Glutamatergic neuron (in vitro differentiated cells): ENCODE measurements at regions not wholly inside any gene's neighbourhood (a gene's known extent, or its start where the extent isn't known, plus 50 kb on each side); places are given as distances from the start of the nearest gene placed in this dataset.
"Not testable (repeated sequence)": the region's sequence is repeated elsewhere in the genome, so short reads cannot be mapped to it uniquely, and the experiment has no call there.

Source experiments
- DNase-seq: peaks from one replicate; pipeline ENCODE4 v3.0.0; 2022
- H3K27ac Mint-ChIP-seq: one replicate; pipeline ENCODE4 v1.8.0; 2020; ENCODE audit warnings: mild to moderate bottlenecking, mixed read lengths, inconsistent platforms; ENCODE audit not compliant: unreplicated experiment
- H3K27me3 Mint-ChIP-seq: one replicate; pipeline ENCODE4 v1.8.0; 2020; ENCODE audit warnings: mild to moderate bottlenecking, moderate library complexity, mixed read lengths, inconsistent platforms; ENCODE audit not compliant: unreplicated experiment
- H3K36me3 Mint-ChIP-seq: one replicate; pipeline ENCODE4 v1.8.0; 2020; ENCODE audit warnings: mild to moderate bottlenecking, mixed read lengths, inconsistent platforms; ENCODE audit not compliant: unreplicated experiment
- H3K4me1 Mint-ChIP-seq: one replicate; pipeline ENCODE4 v1.8.0; 2020; ENCODE audit warnings: mild to moderate bottlenecking, low read depth, mixed read lengths, inconsistent platforms; ENCODE audit not compliant: unreplicated experiment
- H3K4me3 Mint-ChIP-seq: one replicate; pipeline ENCODE4 v1.8.0; 2020; ENCODE audit warnings: mild to moderate bottlenecking, mixed read lengths, inconsistent platforms; ENCODE audit not compliant: unreplicated experiment
- H3K9me3 Mint-ChIP-seq: one replicate; pipeline ENCODE4 v1.8.0; 2020; ENCODE audit warnings: mild to moderate bottlenecking, moderate library complexity, mixed read lengths, inconsistent platforms; ENCODE audit not compliant: unreplicated experiment
- CTCF ChIP-seq: fragments of 200-600 bp; sonication (generic); IDR thresholded peaks from one replicate; pipeline ENCODE4 v1.5.0; 2021; ENCODE audit not compliant: partially characterized antibody, unreplicated experiment

DNA sequence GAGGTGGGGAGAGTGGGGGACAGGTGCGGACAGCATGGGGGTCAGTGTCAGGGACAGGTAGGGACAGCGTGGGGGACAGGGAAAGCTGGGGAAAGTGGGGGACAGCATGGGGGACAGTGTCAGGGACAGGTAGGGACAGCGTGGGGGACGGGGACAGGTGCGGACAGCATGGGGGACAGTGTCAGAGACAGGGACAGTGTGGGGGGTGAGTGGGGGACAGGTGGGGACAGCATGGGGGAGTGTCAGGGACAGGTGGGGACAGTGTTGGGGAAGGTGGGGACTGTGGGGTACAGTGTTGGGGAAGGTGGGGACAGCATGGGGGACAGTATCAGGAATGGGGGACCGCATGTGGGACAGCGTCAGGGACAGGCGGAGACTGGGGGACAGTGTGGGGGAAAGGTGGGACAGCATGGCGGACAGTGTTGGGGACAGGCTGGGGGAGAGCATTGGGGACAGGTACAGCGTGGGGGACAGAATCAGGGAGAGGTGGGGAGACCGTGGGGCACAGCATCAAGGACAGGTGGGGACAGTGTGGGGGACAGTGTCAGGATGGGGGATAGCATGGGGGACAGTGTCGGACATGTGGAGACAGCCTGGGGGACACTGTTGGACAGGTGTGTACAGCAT is 96.1 kb downstream of the TMEM121 start:
- H3K4me1 Mint-ChIP-seq, result no peaks in the 10 kb centered on the region
- H3K27ac Mint-ChIP-seq, result no peak overlapping the region
- peaks cover 11% of the 10 kb centered on the region for H3K27me3 Mint-ChIP-seq
- no peak for DNase-seq
- H3K36me3 Mint-ChIP-seq, result peaks cover 7% of the 10 kb centered on the region
- H3K9me3 Mint-ChIP-seq, result peaks cover 15% of the 10 kb centered on the region
- no peak for TF ChIP-seq CTCF
- no peak overlapping the region for H3K4me3 Mint-ChIP-seq

DNA sequence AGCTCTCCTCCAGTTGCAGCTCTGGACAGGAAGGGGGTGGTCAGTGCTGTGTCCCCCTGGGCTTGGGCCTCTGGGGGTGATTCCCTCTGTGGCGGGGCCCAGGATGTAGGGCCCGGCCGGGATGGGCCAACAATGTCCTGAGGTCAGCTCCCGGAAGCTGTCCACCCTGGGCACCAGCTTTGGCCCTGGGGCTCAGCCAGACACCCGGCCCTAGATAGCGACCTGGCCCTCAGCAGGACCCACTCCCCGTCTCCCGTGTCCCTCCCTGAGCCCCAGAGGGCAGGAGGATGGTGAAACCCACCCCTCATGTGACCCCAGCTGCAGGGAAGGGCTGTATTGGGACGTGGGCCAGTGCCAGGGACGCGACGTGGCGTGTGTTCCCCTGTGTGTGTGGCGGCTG is 96.8 kb downstream of the TMEM121 start:
- DNase-seq, H3K4me1 Mint-ChIP-seq, H3K27ac Mint-ChIP-seq, H3K36me3 Mint-ChIP-seq, H3K27me3 Mint-ChIP-seq, H3K4me3 Mint-ChIP-seq: not testable (repeated sequence)
- peaks cover 11% of the 10 kb centered on the region for H3K9me3 Mint-ChIP-seq

DNA sequence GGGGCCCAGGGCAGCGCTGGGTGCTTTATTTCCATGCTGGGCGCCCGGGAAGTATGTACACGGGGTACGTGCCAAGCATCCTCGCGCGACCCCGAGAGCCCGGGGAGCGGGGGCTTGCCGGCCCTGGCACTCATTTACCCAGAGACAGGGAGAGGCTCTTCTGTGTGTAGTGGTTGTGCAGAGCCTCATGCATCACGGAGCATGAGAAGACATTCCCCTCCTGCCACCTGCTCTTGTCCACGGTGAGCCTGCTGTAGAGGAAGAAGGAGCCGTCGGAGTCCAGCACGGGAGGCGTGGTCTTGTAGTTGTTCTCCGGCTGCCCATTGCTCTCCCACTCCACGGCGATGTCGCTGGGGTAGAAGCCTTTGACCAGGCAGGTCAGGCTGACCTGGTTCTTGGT is 98.0 kb downstream of the TMEM121 start:
- H3K36me3 Mint-ChIP-seq, H3K27me3 Mint-ChIP-seq, H3K4me1 Mint-ChIP-seq, DNase-seq, H3K4me3 Mint-ChIP-seq, H3K27ac Mint-ChIP-seq: not testable (repeated sequence)
- peaks cover 12% of the 10 kb centered on the region for H3K9me3 Mint-ChIP-seq

DNA sequence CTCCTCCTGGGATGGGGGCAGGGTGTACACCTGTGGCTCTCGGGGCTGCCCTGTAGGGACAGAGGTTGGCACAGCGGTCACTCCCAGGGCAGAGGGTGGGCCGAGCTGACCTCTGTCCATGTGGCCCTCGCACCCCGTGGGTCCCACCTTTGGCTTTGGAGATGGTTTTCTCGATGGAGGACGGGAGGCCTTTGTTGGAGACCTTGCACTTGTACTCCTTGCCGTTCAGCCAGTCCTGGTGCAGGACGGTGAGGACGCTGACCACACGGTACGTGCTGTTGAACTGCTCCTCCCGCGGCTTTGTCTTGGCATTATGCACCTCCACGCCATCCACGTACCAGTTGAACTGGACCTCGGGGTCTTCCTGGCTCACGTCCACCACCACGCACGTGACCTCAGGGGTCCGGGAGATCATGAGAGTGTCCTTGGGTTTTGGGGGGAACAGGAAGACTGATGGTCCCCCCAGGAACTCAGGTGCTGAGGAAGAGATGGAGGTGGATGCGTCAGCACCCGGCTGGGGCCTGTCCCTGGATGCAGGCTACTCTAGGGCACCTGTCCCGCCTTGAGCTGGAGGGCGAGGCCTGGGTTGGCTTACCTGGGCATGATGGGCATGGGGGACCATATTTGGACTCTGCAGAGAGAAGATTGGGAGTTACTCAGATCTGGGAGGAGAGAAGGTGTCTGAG is 98.5 kb downstream of the TMEM121 start:
- H3K27ac Mint-ChIP-seq, H3K27me3 Mint-ChIP-seq, DNase-seq, H3K4me3 Mint-ChIP-seq, H3K4me1 Mint-ChIP-seq, H3K36me3 Mint-ChIP-seq: not testable (repeated sequence)
- H3K9me3 Mint-ChIP-seq, result peaks cover 10% of the 10 kb centered on the region

GRCh38 chr14:105625448-105625847 is 99.1 kb downstream of the TMEM121 start:
- DNase-seq, H3K4me1 Mint-ChIP-seq, H3K4me3 Mint-ChIP-seq, H3K36me3 Mint-ChIP-seq, H3K27ac Mint-ChIP-seq, H3K27me3 Mint-ChIP-seq: not testable (repeated sequence)
- peaks cover 10% of the 10 kb centered on the region for H3K9me3 Mint-ChIP-seq

- H3K36me3 Mint-ChIP-seq, H3K27ac Mint-ChIP-seq, H3K4me3 Mint-ChIP-seq, H3K4me1 Mint-ChIP-seq, DNase-seq, H3K27me3 Mint-ChIP-seq: not testable (repeated sequence)
- peaks cover 13% of the 10 kb centered on the region for H3K9me3 Mint-ChIP-seq
Measured at GRCh38 chr14:105626111-105626510, 99.7 kb downstream of the TMEM121 start.

- peaks cover 11% of the 10 kb centered on the region for H3K27me3 Mint-ChIP-seq
- peaks cover 16% of the 10 kb centered on the region for H3K9me3 Mint-ChIP-seq
- not testable (repeated sequence) for H3K27ac Mint-ChIP-seq
Measured at GRCh38 chr14:105626651-105627050, 100.3 kb downstream of the TMEM121 start.

GRCh38 chr14:105627287-105627686 is 100.9 kb downstream of the TMEM121 start:
- not testable (repeated sequence) for H3K4me1 Mint-ChIP-seq
- peaks cover 21% of the 10 kb centered on the region for H3K9me3 Mint-ChIP-seq

More at GRCh38 chr14:105626651-105627050, 100.3 kb downstream of the TMEM121 start:
- H3K4me1 Mint-ChIP-seq, H3K36me3 Mint-ChIP-seq, DNase-seq, H3K4me3 Mint-ChIP-seq: not testable (repeated sequence)

More at GRCh38 chr14:105627287-105627686, 100.9 kb downstream of the TMEM121 start:
- DNase-seq, H3K27ac Mint-ChIP-seq, H3K36me3 Mint-ChIP-seq, H3K4me3 Mint-ChIP-seq: not testable (repeated sequence)
- H3K27me3 Mint-ChIP-seq, result peaks cover 11% of the 10 kb centered on the region
